ENCODE measurements at regions not wholly inside any gene's neighbourhood (a gene's known extent, or its start where the extent isn't known, plus 50 kb on each side); places are given as distances from the start of the nearest gene placed in this dataset.

DNA sequence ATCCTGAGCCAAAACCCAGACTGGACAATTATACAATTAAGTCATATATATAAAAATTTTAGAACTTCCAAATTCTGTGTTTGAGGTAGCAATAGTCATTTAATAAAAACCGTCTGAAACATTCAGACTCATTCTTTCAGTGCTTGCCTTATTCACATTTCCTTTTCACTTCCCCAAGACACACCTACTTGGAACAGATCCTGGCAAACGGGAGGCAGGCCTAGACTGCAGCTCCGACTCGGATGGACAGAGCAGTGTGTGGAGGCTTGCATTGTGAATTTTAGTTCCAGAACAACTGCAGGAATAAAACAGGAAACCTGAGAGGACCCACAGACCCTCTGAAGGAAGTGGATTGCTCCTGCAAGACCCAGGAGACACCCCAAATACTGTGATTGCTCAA, 341.4 kb downstream of the CNTN3 start:
- no peak overlapping the region for H3K4me3 Mint-ChIP-seq
- H3K9me3 Mint-ChIP-seq: peaks cover 3 to 16% (median 6%) of the 10 kb centered on the region in 7 donors
- H3K27ac Mint-ChIP-seq: no peak overlapping the region

DNA sequence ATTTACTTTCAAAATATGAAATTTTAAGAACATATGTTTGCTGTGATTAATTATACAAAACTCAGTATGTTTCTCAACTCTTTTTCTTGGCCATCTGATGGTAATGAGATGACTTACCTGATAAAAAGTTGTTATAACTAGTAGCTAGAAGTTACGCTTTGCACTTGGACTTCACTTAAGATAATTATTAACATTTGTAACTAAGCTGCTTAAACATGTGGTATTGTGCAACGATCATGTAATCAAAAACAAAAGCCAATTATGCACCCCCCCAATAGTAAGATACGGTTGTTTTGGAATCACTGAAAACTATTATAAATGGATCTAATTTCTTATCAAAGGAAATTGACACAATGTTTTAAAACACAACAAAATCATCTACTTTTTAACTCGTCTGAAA, 342.9 kb downstream of the CNTN3 start:
- Mint-ChIP-seq H3K9me3 (peaks cover 0 to 10% (median 3%) of the 10 kb centered on the region in 7 donors), H3K27ac (no peak overlapping the region), H3K4me1 (no peaks in the 10 kb centered on the region), H3K27me3 (no peaks in the 10 kb centered on the region), H3K4me3 (no peak overlapping the region), H3K36me3 (no peaks in the 10 kb centered on the region)
- Histone ChIP-seq H3K4me3 (ENCODE audit: low read depth, low read length) (no peak overlapping the region), H3K27ac (ENCODE audit: insufficient read depth, low read length, poor library complexity, severe bottlenecking) (no peak overlapping the region), H3K36me3 (ENCODE audit: control insufficient read depth, insufficient read depth, low read length) (no peaks in the 10 kb centered on the region), H3K9me3 (ENCODE audit: control insufficient read depth in 2 of 2, low read length in 2 of 2) (peaks cover 0 to 3% of the 10 kb centered on the region in 2 experiments), H3K4me1 (ENCODE audit: control insufficient read depth, insufficient read depth, low read length, poor library complexity, severe bottlenecking) (no peaks in the 10 kb centered on the region), H3K27me3 (ENCODE audit: control insufficient read depth, insufficient read depth, low read length) (no peaks in the 10 kb centered on the region)
- ATAC-seq (ENCODE audit: low read depth in 2 of 2) (no peak), DNase-seq (no peak)

More for the DNA sequence above, 341.4 kb downstream of the CNTN3 start:
- Histone ChIP-seq H3K36me3 (ENCODE audit: control insufficient read depth, insufficient read depth, low read length) (no peaks in the 10 kb centered on the region), H3K27ac (ENCODE audit: insufficient read depth, low read length, poor library complexity, severe bottlenecking) (no peak overlapping the region), H3K9me3 (ENCODE audit: control insufficient read depth in 2 of 2, low read length in 2 of 2) (peaks cover 0 to 3% of the 10 kb centered on the region in 2 experiments), H3K27me3 (ENCODE audit: control insufficient read depth, insufficient read depth, low read length) (no peaks in the 10 kb centered on the region), H3K4me1 (ENCODE audit: control insufficient read depth, insufficient read depth, low read length, poor library complexity, severe bottlenecking) (no peaks in the 10 kb centered on the region), H3K4me3 (ENCODE audit: low read depth, low read length) (no peak overlapping the region)
- Mint-ChIP-seq H3K27me3 (no peaks in the 10 kb centered on the region), H3K36me3 (no peaks in the 10 kb centered on the region), H3K4me1 (no peaks in the 10 kb centered on the region)
- DNase-seq: no peak
- ATAC-seq (ENCODE audit: low read depth in 2 of 2): no peak

DNA sequence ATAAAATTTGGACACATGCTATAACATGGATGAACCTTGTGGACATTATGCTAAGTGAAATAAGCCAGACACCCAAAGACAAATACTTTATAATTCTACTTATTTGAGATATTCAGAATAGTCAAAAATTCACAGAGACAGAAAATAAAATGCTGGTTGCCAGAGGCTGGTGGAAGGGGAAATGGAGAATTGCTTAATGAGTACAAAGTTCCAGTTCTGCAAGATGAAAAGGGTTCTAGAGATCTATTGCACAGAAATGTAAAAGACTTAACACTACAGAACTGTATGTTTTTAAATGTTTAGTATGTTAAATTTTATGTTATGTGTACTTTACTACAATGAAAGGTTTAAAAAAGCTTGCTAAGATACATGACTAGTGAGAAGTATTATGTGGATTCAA, 344.8 kb downstream of the CNTN3 start:
- H3K4me3 ChIP-seq (ENCODE audit: low read depth, low read length): no peak overlapping the region
- H3K9me3 Mint-ChIP-seq: peaks cover 0 to 8% (median 0%) of the 10 kb centered on the region in 7 donors
- no peak overlapping the region for H3K4me3 Mint-ChIP-seq
- no peak for DNase-seq
- H3K27me3 Mint-ChIP-seq: no peaks in the 10 kb centered on the region
- no peaks in the 10 kb centered on the region for H3K27me3 ChIP-seq (ENCODE audit: control insufficient read depth, insufficient read depth, low read length)
- no peak overlapping the region for H3K27ac ChIP-seq (ENCODE audit: insufficient read depth, low read length, poor library complexity, severe bottlenecking)
- ATAC-seq (ENCODE audit: low read depth in 2 of 2): no peak
- no peaks in the 10 kb centered on the region for H3K36me3 Mint-ChIP-seq
- H3K36me3 ChIP-seq (ENCODE audit: control insufficient read depth, insufficient read depth, low read length): no peaks in the 10 kb centered on the region
- H3K4me1 ChIP-seq (ENCODE audit: control insufficient read depth, insufficient read depth, low read length, poor library complexity, severe bottlenecking): no peaks in the 10 kb centered on the region
- no peaks in the 10 kb centered on the region for H3K4me1 Mint-ChIP-seq
- H3K9me3 ChIP-seq (ENCODE audit: control insufficient read depth in 2 of 2, low read length in 2 of 2): peaks cover 0 to 3% of the 10 kb centered on the region in 2 experiments
- no peak overlapping the region for H3K27ac Mint-ChIP-seq

GRCh38 chr3:74268753-74269152, 345.7 kb downstream of the CNTN3 start:
- Mint-ChIP-seq H3K27me3 (no peaks in the 10 kb centered on the region), H3K27ac (no peak overlapping the region), H3K9me3 (peaks cover 0 to 8% (median 0%) of the 10 kb centered on the region in 7 donors), H3K4me1 (no peaks in the 10 kb centered on the region), H3K36me3 (no peaks in the 10 kb centered on the region), H3K4me3 (no peak overlapping the region)
- no peak overlapping the region for H3K4me3 ChIP-seq (ENCODE audit: low read depth, low read length)
- ATAC-seq (ENCODE audit: low read depth in 2 of 2) (no peak), DNase-seq (no peak)
- no peaks in the 10 kb centered on the region for H3K36me3 ChIP-seq (ENCODE audit: control insufficient read depth, insufficient read depth, low read length)
- no peaks in the 10 kb centered on the region for H3K4me1 ChIP-seq (ENCODE audit: control insufficient read depth, insufficient read depth, low read length, poor library complexity, severe bottlenecking)
- peaks cover 0 to 3% of the 10 kb centered on the region in 2 experiments for H3K9me3 ChIP-seq (ENCODE audit: control insufficient read depth in 2 of 2, low read length in 2 of 2)
- H3K27ac ChIP-seq (ENCODE audit: insufficient read depth, low read length, poor library complexity, severe bottlenecking): no peak overlapping the region
- no peaks in the 10 kb centered on the region for H3K27me3 ChIP-seq (ENCODE audit: control insufficient read depth, insufficient read depth, low read length)

DNA sequence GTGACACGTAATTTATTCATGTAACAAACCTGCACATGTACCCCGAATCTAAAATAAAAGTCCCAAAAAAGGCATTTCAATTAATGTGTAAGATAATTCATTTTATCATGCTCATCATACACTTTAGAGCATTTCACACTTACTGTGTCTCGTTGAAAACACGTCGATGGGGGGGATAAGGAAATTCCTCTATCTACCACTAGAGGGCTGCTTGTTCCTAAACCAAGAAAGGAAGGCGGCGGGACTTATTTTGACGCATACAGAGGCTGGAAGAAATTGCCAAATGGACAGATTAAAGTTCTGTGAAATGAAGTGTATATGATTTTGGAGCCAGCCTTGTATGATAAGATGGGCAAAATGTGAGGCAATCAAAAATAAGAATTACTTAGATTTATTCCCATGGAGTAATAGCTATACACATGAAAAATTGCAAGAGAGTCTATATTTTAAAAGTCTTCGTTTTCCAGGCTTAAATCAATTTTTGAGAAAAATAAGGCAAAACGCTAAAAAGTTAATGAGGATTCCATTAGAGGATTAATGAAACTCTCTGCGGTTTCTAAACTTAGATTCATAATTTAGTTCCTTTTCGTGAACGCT, 346.8 kb downstream of the CNTN3 start:
- peak in 1 of 3 donors; percentile 31 for DNase-seq
- H3K4me1 ChIP-seq (ENCODE audit: control insufficient read depth, insufficient read depth, low read length, poor library complexity, severe bottlenecking): no peaks in the 10 kb centered on the region
- peaks cover 0 to 4% (median 0%) of the 10 kb centered on the region in 7 donors for H3K9me3 Mint-ChIP-seq

GRCh38 chr3:74267131-74267530, 347.3 kb downstream of the CNTN3 start:
- no peak overlapping the region for H3K27ac Mint-ChIP-seq
- H3K9me3 Mint-ChIP-seq: peaks cover 0 to 4% (median 0%) of the 10 kb centered on the region in 7 donors
- H3K4me3 Mint-ChIP-seq: no peak overlapping the region
- DNase-seq: no peak
- H3K27me3 Mint-ChIP-seq: no peaks in the 10 kb centered on the region
- H3K36me3 Mint-ChIP-seq: no peaks in the 10 kb centered on the region
- H3K4me1 Mint-ChIP-seq: no peaks in the 10 kb centered on the region
- ATAC-seq (ENCODE audit: low read depth in 2 of 2): no peak
- Histone ChIP-seq H3K4me3 (ENCODE audit: low read depth, low read length) (no peak overlapping the region), H3K27ac (ENCODE audit: insufficient read depth, low read length, poor library complexity, severe bottlenecking) (no peak overlapping the region), H3K9me3 (ENCODE audit: control insufficient read depth in 2 of 2, low read length in 2 of 2) (no peaks in the 10 kb centered on the region), H3K27me3 (ENCODE audit: control insufficient read depth, insufficient read depth, low read length) (no peaks in the 10 kb centered on the region), H3K36me3 (ENCODE audit: control insufficient read depth, insufficient read depth, low read length) (no peaks in the 10 kb centered on the region), H3K4me1 (ENCODE audit: control insufficient read depth, insufficient read depth, low read length, poor library complexity, severe bottlenecking) (no peaks in the 10 kb centered on the region)

More for the DNA sequence above, 346.8 kb downstream of the CNTN3 start:
- no peak overlapping the region for H3K4me3 ChIP-seq (ENCODE audit: low read depth, low read length)
- no peak overlapping the region for H3K27ac ChIP-seq (ENCODE audit: insufficient read depth, low read length, poor library complexity, severe bottlenecking)
- Mint-ChIP-seq H3K4me1 (no peaks in the 10 kb centered on the region), H3K36me3 (no peaks in the 10 kb centered on the region), H3K27me3 (no peaks in the 10 kb centered on the region), H3K4me3 (no peak overlapping the region), H3K27ac (no peak overlapping the region)
- no peaks in the 10 kb centered on the region for H3K27me3 ChIP-seq (ENCODE audit: control insufficient read depth, insufficient read depth, low read length)
- no peaks in the 10 kb centered on the region for H3K9me3 ChIP-seq (ENCODE audit: control insufficient read depth in 2 of 2, low read length in 2 of 2)
- ATAC-seq (ENCODE audit: low read depth in 2 of 2): no peak
- no peaks in the 10 kb centered on the region for H3K36me3 ChIP-seq (ENCODE audit: control insufficient read depth, insufficient read depth, low read length)

- no peaks in the 10 kb centered on the region for H3K36me3 ChIP-seq (ENCODE audit: control insufficient read depth, insufficient read depth, low read length)
- Mint-ChIP-seq H3K4me1 (no peaks in the 10 kb centered on the region), H3K27ac (no peak overlapping the region), H3K27me3 (no peaks in the 10 kb centered on the region), H3K36me3 (no peaks in the 10 kb centered on the region), H3K9me3 (peaks cover 0 to 4% (median 0%) of the 10 kb centered on the region in 7 donors), H3K4me3 (no peak overlapping the region)
- no peak overlapping the region for H3K4me3 ChIP-seq (ENCODE audit: low read depth, low read length)
- no peaks in the 10 kb centered on the region for H3K4me1 ChIP-seq (ENCODE audit: control insufficient read depth, insufficient read depth, low read length, poor library complexity, severe bottlenecking)
- no peak for DNase-seq
- H3K27me3 ChIP-seq (ENCODE audit: control insufficient read depth, insufficient read depth, low read length): no peaks in the 10 kb centered on the region
- ATAC-seq (ENCODE audit: low read depth in 2 of 2): no peak
- H3K27ac ChIP-seq (ENCODE audit: insufficient read depth, low read length, poor library complexity, severe bottlenecking): no peak overlapping the region
- H3K9me3 ChIP-seq (ENCODE audit: control insufficient read depth in 2 of 2, low read length in 2 of 2): no peaks in the 10 kb centered on the region
These were observed 349.4 kb downstream of the CNTN3 start for GRCh38 chr3:74265069-74265468.

- Mint-ChIP-seq H3K36me3 (no peaks in the 10 kb centered on the region), H3K27ac (no peak overlapping the region), H3K4me1 (no peaks in the 10 kb centered on the region), H3K9me3 (peaks cover 0 to 3% (median 1%) of the 10 kb centered on the region in 7 donors), H3K27me3 (no peaks in the 10 kb centered on the region), H3K4me3 (no peak overlapping the region)
- DNase-seq: no peak
- H3K4me3 ChIP-seq (ENCODE audit: low read depth, low read length): no peak overlapping the region
- no peak for ATAC-seq (ENCODE audit: low read depth in 2 of 2)
- no peaks in the 10 kb centered on the region for H3K27me3 ChIP-seq (ENCODE audit: control insufficient read depth, insufficient read depth, low read length)
- no peak overlapping the region for H3K27ac ChIP-seq (ENCODE audit: insufficient read depth, low read length, poor library complexity, severe bottlenecking)
- no peaks in the 10 kb centered on the region for H3K4me1 ChIP-seq (ENCODE audit: control insufficient read depth, insufficient read depth, low read length, poor library complexity, severe bottlenecking)
- no peaks in the 10 kb centered on the region for H3K9me3 ChIP-seq (ENCODE audit: control insufficient read depth in 2 of 2, low read length in 2 of 2)
- H3K36me3 ChIP-seq (ENCODE audit: control insufficient read depth, insufficient read depth, low read length): no peaks in the 10 kb centered on the region
These were observed 351.4 kb downstream of the CNTN3 start for GRCh38 chr3:74263031-74263430.

All from CD4-positive, CD25-positive, alpha-beta regulatory T cell (primary cell).